Omental fat pad (tissue), 3 donors: ENCODE measurements at regions not wholly inside any gene's neighbourhood (a gene's known extent, or its start where the extent isn't known, plus 50 kb on each side); places are given as distances from the start of the nearest gene placed in this dataset.

Source experiments
- ATAC-seq: fragments of 150-250 bp; one replicate; pipeline ENCODE4 v1.9.1; 2016; ENCODE audit warnings: mild to moderate bottlenecking, moderate library complexity; ENCODE audit not compliant: low FRiP score
- DNase-seq: peaks from one replicate; pipeline ENCODE4 v3.0.0-alpha.2; 2019; ENCODE audit warnings: low spot score
- TF ChIP-seq, protein P1 (sequence below), 3 donors: fragments of 450-650 bp; IDR thresholded peaks; one replicate each; pipeline ENCODE4 v1.5.1; 2016 to 2017; ENCODE audit warnings: antibody characterized with exemption in 3 of 3, mild to moderate bottlenecking in 3 of 3, moderate library complexity in 2 of 3

- ATAC-seq (no peak), DNase-seq (no peak)
- TF ChIP-seq, protein P1, sequence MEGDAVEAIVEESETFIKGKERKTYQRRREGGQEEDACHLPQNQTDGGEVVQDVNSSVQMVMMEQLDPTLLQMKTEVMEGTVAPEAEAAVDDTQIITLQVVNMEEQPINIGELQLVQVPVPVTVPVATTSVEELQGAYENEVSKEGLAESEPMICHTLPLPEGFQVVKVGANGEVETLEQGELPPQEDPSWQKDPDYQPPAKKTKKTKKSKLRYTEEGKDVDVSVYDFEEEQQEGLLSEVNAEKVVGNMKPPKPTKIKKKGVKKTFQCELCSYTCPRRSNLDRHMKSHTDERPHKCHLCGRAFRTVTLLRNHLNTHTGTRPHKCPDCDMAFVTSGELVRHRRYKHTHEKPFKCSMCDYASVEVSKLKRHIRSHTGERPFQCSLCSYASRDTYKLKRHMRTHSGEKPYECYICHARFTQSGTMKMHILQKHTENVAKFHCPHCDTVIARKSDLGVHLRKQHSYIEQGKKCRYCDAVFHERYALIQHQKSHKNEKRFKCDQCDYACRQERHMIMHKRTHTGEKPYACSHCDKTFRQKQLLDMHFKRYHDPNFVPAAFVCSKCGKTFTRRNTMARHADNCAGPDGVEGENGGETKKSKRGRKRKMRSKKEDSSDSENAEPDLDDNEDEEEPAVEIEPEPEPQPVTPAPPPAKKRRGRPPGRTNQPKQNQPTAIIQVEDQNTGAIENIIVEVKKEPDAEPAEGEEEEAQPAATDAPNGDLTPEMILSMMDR (IDR thresholded peaks at IDR 0.05) = no peak
These were observed 108.9 kb upstream of the LGALSL start for GRCh38 chr2:64344999-64345576.

DNA sequence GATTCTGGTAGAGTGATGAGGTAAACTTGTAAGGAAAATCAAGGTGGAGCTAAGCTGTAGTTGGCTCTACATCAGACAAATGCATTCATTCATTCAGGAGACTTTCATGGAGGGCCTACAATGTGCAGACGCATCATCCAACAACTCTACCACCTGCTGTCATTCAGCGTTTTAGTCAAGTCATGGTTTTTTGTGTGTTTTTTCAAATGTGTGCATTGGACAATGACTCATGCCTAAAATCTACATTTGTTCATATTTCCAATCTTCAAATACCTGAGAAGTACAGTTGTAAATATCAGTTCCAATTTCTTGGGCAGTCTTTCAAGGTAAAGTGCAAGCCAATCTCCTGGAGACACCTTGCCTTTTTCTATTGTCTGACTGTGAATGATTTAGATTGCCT is 108.0 kb upstream of the LGALSL start:
- TF ChIP-seq, protein P1 (IDR thresholded peaks at IDR 0.05) = no peak
- DNase-seq = no peak
- no peak for ATAC-seq

- no peak for ATAC-seq
- DNase-seq = no peak
- TF ChIP-seq, protein P1 (IDR thresholded peaks at IDR 0.05) = no peak
These were observed 105.4 kb upstream of the LGALSL start for GRCh38 chr2:64348386-64349130.

GRCh38 chr2:64349131-64349530 is 104.8 kb upstream of the LGALSL start:
- DNase-seq (no peak), ATAC-seq (no peak)
- TF ChIP-seq, protein P1 (IDR thresholded peaks at IDR 0.05) = no peak

GRCh38 chr2:64350996-64351395 is 103.0 kb upstream of the LGALSL start:
- DNase-seq = no peak
- ATAC-seq = no peak
- TF ChIP-seq, protein P1 (IDR thresholded peaks at IDR 0.05) = no peak

- DNase-seq (no peak), ATAC-seq (no peak)
- TF ChIP-seq, protein P1 (IDR thresholded peaks at IDR 0.05) = no peak
These were observed 101.7 kb upstream of the LGALSL start for GRCh38 chr2:64352292-64352691.
